SJSA1 (cell line): ENCODE measurements at regions not wholly inside any gene's neighbourhood (a gene's known extent, or its start where the extent isn't known, plus 50 kb on each side); places are given as distances from the start of the nearest gene placed in this dataset.
"Not testable (repeated sequence)": the region's sequence is repeated elsewhere in the genome, so short reads cannot be mapped to it uniquely, and the experiment has no call there.

Experiments used
- DNase-seq, 2 experiments: peaks; one replicate each; pipeline ENCODE4 v3.0.0-alpha.2; 2015 to 2020; ENCODE audit warnings: low spot score in 2 of 2, low read depth in 1 of 2
- H3K27ac ChIP-seq: fragments of 250-450 bp; sonication (Bioruptor Pico); 2 replicates; pipeline ENCODE4 v1.5.1; 2020; ENCODE audit warnings: mild to moderate bottlenecking, moderate library complexity
- H3K27me3 ChIP-seq: fragments of 250-450 bp; sonication (Bioruptor Pico); replicated peaks from 2 replicates; pipeline ENCODE4 v1.5.1; 2020; ENCODE audit warnings: mild to moderate bottlenecking, moderate library complexity
- H3K36me3 ChIP-seq: fragments of 250-450 bp; sonication (Bioruptor Pico); 2 replicates; pipeline ENCODE4 v1.5.1; 2020; ENCODE audit warnings: mild to moderate bottlenecking
- H3K4me1 ChIP-seq: fragments of 250-450 bp; sonication (Bioruptor Pico); replicated peaks from 2 replicates; pipeline ENCODE4 v1.6.1; 2021; ENCODE audit warnings: mild to moderate bottlenecking
- H3K4me3 ChIP-seq: fragments of 250-450 bp; sonication (Bioruptor Pico); 2 replicates; pipeline ENCODE4 v1.5.1; 2020; ENCODE audit warnings: mild to moderate bottlenecking
- H3K9me3 ChIP-seq: fragments of 250-450 bp; sonication (Bioruptor Pico); replicated peaks from 2 replicates; pipeline ENCODE4 v1.5.1; 2020; ENCODE audit warnings: mild to moderate bottlenecking

DNA sequence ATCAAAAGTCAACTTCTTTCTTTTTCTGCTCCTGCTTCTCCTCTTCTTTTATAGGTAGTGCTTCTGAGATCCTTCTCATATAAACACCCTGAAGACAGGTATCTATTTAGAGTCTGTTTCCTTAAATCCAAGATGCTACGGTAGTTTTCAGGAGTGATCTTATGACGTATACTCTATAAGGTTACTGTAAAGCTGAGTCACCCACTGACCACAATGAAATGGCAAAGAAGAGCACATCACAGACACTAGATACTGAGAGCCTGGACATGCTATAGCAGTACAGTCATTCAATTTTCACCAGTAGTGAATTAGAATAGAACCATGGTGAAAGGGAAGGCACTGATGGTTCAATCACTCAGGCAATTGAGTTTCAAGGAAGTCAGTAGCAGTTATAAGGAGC lies 412.5 kb downstream of the ADAM29 start:
- Histone ChIP-seq H3K27me3 (no peaks in the 10 kb centered on the region), H3K36me3 (no peaks in the 10 kb centered on the region), H3K4me3 (no peak overlapping the region), H3K4me1 (no peaks in the 10 kb centered on the region), H3K9me3 (no peaks in the 10 kb centered on the region), H3K27ac (no peak overlapping the region)
- no peak for DNase-seq

DNA sequence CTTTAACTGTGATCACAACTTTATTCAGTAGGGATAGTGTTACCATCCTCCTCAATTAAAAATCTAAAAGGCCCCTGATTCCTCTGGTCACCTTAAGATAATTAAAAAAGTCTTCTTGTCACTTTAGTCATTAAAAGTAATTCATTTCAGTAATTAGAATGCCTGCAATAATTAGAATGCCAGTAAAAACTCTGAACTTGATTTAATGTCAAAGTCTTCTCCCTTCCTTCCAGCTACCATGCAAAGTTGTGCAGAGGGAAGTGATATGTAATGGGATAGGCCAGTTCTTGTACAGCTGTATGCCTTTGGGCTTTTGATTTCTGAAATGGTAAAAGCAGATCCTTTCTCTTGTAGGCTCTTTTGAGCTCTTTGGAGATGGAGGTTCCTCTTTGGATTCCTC lies 417.2 kb downstream of the ADAM29 start:
- H3K27ac ChIP-seq: no peak overlapping the region
- no peak for DNase-seq

DNA sequence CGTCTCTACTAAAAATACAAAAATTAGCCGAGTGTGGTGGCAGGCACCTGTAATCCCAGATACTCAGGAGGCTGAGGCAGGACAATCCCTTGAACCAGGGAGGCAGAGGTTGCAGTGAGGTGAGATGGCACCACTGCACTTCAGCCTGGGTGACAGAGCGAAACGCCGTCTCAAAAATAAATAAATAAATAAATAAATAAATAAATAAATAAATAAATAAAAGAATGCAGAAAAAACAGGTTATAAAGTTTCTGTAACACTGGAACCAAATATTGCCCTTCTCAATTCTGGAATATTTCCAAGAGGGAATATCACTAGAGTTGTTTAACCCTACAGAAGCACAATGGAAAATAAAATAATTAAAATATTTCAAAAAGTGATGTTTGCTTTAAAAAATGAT lies 418.4 kb downstream of the ADAM29 start:
- H3K4me1 ChIP-seq, DNase-seq, H3K27me3 ChIP-seq, H3K27ac ChIP-seq, H3K36me3 ChIP-seq, H3K4me3 ChIP-seq, H3K9me3 ChIP-seq: not testable (repeated sequence)

More for the DNA sequence above, 417.2 kb downstream of the ADAM29 start:
- Histone ChIP-seq H3K4me1 (no peaks in the 10 kb centered on the region), H3K36me3 (no peaks in the 10 kb centered on the region), H3K27me3 (no peaks in the 10 kb centered on the region), H3K4me3 (no peak overlapping the region), H3K9me3 (no peaks in the 10 kb centered on the region)

DNA sequence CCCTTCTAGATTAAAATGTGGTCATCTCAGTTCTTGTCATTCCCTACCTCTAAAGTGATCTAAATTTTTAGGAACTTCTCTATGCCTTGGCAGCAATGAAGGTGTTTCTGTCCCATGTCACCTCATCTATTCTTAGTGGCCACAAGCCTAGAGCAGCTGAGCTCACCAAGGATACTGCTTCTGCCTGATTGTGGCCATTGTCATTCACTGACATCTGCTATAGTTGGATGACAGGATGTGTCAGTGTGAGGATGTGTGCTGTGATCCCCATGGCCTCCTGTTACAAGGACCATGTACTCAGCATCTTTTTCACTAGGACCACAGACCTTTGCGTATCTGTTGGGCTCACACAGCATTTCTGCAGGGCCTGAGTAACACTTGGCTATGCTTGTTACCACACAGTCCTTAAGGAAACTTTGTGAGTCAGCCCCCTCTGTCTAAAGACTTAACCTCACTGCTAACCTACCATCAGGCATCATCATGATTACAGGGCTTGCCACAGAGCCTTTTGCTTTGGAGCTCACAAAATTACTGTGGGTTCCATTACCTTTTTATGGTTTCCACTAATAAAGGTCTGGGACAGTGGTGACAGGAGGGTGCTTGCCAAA lies 421.0 kb downstream of the ADAM29 start:
- Histone ChIP-seq H3K27me3 (no peaks in the 10 kb centered on the region), H3K36me3 (no peaks in the 10 kb centered on the region), H3K4me1 (no peaks in the 10 kb centered on the region), H3K27ac (no peak overlapping the region), H3K4me3 (no peak overlapping the region), H3K9me3 (no peaks in the 10 kb centered on the region)
- no peak for DNase-seq

DNA sequence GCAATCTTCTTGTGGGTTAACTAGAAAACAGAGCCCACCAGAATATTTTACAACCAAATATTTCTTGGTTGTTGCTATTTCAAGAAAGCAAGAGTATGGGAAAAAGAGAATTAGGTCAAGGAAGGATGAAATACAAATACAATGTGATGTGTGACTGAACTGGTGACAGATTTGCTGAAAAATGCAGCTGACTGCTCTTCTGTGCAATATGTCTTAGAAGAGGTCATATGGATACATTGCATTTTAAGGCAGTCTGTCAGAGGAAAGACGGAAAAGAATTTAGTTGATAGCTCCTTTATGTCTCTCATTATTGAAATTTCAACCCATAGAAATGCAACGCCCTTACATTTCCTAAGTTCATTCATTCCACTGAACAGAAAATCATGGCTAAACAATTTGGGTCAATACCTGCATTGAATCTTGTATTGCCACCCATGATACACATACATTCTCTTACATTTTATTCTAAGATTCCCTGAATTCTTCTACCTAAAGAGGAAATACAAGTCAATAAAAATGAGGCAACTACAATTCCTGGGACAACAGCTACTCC lies 423.1 kb downstream of the ADAM29 start:
- Histone ChIP-seq H3K4me1 (no peaks in the 10 kb centered on the region), H3K27ac (no peak overlapping the region), H3K27me3 (no peaks in the 10 kb centered on the region), H3K36me3 (no peaks in the 10 kb centered on the region), H3K9me3 (no peaks in the 10 kb centered on the region), H3K4me3 (no peak overlapping the region)
- DNase-seq: no peak

DNA sequence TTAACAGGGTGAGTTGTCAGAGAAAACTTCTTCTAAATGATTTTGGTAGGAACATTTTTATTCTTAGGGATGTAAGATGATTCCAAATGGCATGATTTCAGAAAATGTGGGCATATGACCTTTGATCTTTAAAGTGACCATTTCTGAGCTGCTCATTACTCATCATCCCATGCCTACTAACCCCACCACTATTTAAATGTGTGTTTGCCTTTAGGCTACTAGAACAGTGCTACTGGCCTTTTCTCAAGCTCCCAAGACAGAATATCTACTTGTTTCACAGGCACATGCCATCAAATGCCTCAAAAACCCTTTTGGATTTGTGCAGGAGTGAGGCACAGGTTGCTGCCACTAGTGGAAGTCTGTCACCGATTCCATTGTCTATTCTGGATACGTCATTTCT lies 428.2 kb downstream of the ADAM29 start:
- Histone ChIP-seq H3K9me3 (no peaks in the 10 kb centered on the region), H3K36me3 (no peaks in the 10 kb centered on the region), H3K27ac (no peak overlapping the region), H3K4me3 (no peak overlapping the region), H3K27me3 (no peaks in the 10 kb centered on the region), H3K4me1 (no peaks in the 10 kb centered on the region)
- no peak for DNase-seq

DNA sequence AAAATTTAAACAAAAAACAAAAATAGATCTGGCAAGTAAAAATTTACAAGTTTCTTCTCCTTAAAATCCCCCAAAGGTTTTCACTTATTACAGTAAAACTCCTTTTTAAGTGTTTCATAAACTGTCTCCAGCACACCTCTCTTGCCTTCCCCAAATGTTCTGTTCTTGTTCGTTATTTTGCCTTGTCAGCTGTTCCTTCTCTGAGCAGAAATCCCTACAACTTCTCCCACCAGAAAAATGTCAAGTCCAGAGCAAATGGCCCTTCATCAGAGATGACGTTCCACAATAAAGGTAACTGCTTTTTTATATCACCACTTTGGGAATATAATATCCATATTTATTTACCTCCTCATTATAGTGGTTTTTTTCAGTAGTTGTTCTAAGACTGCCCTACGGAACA lies 432.1 kb downstream of the ADAM29 start:
- Histone ChIP-seq H3K27me3 (no peaks in the 10 kb centered on the region), H3K4me1 (no peaks in the 10 kb centered on the region), H3K36me3 (no peaks in the 10 kb centered on the region), H3K9me3 (no peaks in the 10 kb centered on the region), H3K27ac (no peak overlapping the region), H3K4me3 (no peak overlapping the region)
- no peak for DNase-seq

DNA sequence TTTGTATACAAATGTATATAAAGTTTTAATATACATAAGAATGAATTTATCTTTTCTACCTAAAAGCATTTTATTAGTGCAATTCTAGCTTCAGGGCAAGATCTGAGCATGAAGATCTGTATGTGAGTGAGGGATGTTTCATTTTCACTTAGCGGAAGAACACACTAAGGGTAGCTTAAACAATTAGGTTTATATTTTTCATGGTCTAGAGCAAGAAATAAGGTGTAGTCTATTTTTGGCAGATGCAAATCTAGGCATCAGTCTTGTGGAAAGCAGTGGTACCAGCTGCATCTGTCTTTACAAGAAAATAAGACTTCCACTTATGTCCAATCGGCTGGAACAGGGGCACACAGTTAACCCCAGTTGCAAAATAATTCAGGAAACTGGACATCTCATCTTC lies 433.3 kb downstream of the ADAM29 start:
- DNase-seq: no peak
- H3K4me3 ChIP-seq: no peak overlapping the region

DNA sequence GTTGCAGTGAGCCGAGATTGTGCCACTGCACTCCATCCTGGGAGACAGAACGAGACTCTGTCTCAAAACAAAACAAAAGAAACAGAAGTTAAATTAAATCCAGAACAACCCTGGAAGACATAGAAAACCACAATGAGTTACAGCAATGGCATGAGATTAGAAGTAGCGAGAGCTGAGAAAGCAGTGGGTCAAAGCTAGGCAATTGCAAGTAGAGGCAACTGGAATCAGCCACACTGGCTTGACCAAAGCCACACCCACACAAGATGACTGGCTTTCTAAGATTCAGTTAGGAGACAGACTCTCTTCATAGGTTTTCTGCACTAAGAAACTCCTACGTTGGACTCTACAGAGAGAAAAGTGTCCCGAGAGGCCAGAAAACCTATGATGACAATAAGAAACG lies 443.0 kb downstream of the GPM6A start:
- H3K4me3 ChIP-seq: no peak overlapping the region
- no peak overlapping the region for H3K27ac ChIP-seq
- H3K4me1 ChIP-seq: peaks cover 8% of the 10 kb centered on the region
- no peaks in the 10 kb centered on the region for H3K27me3 ChIP-seq
- no peaks in the 10 kb centered on the region for H3K9me3 ChIP-seq
- DNase-seq: peak in 1 of 2 experiments; percentile 11
- no peaks in the 10 kb centered on the region for H3K36me3 ChIP-seq

More for the DNA sequence above, 433.3 kb downstream of the ADAM29 start:
- Histone ChIP-seq H3K9me3 (no peaks in the 10 kb centered on the region), H3K27ac (no peak overlapping the region), H3K4me1 (no peaks in the 10 kb centered on the region), H3K36me3 (no peaks in the 10 kb centered on the region), H3K27me3 (no peaks in the 10 kb centered on the region)

DNA sequence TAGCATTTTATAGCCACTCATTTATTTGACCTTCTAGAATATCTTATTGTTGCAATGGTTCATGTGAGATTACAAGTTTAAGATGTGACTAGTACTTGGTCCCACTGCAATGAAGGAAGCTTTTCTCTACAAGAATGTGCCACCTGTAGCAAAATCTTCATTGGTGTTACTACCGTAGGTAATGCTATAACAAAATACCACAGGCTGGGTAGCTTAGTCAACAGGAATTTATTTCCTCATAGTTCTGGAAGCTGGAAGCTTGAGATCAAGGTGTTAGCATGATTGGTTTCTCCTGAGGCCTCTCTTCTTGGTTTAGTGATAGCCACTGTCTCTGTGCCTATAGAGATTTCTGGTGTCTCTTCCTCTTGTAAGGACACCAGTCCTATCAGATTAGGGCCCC lies 441.0 kb downstream of the GPM6A start:
- Histone ChIP-seq H3K4me1 (peaks cover 8% of the 10 kb centered on the region), H3K27ac (no peak overlapping the region), H3K9me3 (no peaks in the 10 kb centered on the region), H3K36me3 (no peaks in the 10 kb centered on the region), H3K27me3 (no peaks in the 10 kb centered on the region), H3K4me3 (no peak overlapping the region)
- no peak for DNase-seq

DNA sequence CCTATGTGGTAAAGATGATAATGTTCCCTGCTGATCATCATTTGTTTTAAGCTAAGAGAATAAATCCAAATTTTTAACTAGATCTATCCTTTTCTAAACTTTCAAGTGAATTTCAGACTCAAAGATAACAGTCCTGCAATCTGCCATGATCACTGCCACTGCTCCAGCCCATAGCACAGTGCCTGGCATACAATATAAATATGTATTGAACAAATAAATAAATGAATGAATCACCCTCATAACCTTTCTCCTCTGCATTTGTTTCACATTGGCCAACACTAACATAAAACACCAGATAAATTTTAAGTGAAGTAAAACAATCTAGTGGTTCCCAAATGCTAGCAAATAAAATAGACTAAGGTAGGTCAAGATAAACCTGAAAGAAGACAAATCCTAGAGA lies 439.0 kb downstream of the GPM6A start:
- DNase-seq: no peak
- no peaks in the 10 kb centered on the region for H3K27me3 ChIP-seq

DNA sequence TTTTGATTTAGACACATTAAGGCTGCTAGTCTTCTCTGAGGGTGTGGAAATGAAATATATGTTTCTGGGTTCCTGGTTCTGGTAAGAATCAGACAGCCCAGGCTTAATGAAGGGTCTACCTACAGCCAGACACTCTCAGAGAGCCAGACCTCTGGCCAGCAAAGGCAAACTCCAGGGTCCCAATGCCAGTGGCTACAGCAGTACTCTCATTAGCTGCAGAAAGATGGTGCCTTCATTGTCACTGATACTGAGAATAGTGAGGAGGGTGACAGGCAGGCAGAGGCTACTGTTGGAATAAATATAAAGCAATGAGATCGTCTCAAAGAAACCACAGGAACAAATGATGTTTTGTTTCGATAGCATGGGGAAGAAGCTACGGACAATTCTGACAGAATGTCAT lies 437.6 kb downstream of the GPM6A start:
- Histone ChIP-seq H3K4me1 (peaks cover 3% of the 10 kb centered on the region), H3K27ac (no peak overlapping the region), H3K4me3 (no peak overlapping the region), H3K27me3 (no peaks in the 10 kb centered on the region), H3K36me3 (no peaks in the 10 kb centered on the region), H3K9me3 (no peaks in the 10 kb centered on the region)
- no peak for DNase-seq

More for the DNA sequence above, 439.0 kb downstream of the GPM6A start:
- Histone ChIP-seq H3K36me3 (no peaks in the 10 kb centered on the region), H3K9me3 (no peaks in the 10 kb centered on the region), H3K27ac (no peak overlapping the region), H3K4me3 (no peak overlapping the region), H3K4me1 (peaks cover 8% of the 10 kb centered on the region)

DNA sequence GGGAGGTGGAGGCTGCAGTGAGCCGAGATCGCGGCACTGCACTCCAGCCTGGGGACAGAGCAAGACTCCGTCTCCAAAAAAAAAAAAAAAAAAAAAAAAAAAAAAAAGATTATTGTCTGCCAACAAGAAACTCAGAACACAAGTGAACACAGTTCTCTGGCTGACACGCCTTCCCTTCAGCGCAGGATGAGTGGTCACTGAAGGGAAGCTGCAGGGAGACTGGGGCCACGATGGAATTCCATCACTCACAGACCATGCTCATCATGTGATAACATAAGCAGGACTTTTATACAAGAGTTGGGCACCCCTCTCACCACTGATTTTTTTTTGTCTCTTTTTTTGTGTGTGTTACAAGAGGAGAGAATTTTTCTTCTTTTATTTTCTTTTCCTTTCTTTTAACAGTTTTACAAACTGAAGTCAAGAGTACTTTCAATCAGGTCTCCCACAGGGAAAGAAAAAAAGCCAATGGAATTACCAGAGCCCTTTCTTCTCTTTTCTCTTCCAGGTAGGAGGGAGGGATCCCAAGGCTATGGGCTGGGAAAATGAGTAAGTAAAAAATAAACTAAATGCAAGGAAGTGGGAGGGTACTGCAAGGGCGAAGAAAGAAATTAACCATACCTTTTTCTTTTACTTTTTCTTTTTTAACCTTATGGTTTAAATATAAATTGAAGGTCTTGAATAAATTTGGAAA lies 435.6 kb downstream of the GPM6A start:
- no peaks in the 10 kb centered on the region for H3K27me3 ChIP-seq
- no peak for DNase-seq
- H3K4me3 ChIP-seq: no peak overlapping the region
- H3K4me1 ChIP-seq: peaks cover 3% of the 10 kb centered on the region; the same call in 1 of the 2 replicates
- no peak overlapping the region for H3K27ac ChIP-seq
- H3K36me3 ChIP-seq: no peaks in the 10 kb centered on the region
- H3K9me3 ChIP-seq: no peaks in the 10 kb centered on the region

DNA sequence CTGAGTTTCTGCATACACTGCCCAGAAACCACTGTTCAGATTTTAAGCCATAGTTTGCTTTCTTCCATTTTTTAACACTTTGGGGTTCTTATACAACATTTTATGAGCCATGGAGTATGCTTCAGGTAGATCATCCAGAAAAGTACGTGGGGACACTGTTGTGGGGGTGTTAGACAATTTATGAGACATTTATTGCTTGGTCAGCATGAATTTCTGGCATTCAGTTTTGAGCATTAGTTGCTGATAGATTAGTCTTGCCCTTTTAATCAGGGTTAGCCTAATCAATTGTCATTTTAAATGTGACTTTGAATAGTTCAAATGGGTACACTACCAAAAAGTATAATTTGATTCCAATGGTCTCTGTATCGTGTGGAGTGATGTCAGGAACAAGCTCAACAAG lies 434.9 kb downstream of the GPM6A start:
- no peak for DNase-seq
- Histone ChIP-seq H3K4me3 (no peak overlapping the region), H3K27me3 (no peaks in the 10 kb centered on the region), H3K4me1 (peaks cover 3% of the 10 kb centered on the region; the same call in 1 of the 2 replicates), H3K9me3 (no peaks in the 10 kb centered on the region), H3K36me3 (no peaks in the 10 kb centered on the region), H3K27ac (no peak overlapping the region)
